ENCODE measurements at regions not wholly inside any gene's neighbourhood (a gene's known extent, or its start where the extent isn't known, plus 50 kb on each side); places are given as distances from the start of the nearest gene placed in this dataset.
"Not testable (repeated sequence)": the region's sequence is repeated elsewhere in the genome, so short reads cannot be mapped to it uniquely, and the experiment has no call there.

DNA sequence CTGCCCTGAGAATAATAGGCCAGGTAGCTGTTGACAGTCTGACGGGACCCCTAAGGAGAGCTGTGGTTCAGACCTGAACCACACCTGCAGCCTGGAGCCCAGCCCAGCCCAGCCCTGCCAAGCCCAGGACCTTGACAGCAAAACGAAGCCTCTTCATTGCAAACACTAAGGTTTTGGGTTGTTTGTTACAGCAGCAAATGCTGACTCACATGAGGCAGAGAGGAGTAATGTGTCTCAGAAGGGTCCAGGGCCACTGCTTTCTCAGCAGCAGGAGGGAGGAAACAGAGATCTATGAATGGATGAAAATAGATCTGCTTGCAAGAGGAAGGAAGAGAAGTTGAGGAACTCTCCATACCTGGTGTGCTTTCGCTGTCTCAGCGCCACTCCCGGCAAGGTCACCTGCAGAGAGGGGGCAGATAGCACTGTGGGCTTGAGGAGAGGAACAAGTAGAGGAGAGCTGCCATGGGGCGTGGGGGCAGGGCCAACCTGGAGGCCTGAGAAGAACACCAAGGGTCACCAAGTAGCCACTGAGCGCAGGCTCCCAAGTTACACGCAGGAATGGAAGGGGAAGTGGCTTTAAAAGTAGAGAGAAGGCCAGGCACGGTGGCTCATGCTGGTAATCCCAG, 127.2 kb downstream of the ZNF281 start:
- DNase-seq (ENCODE audit: low spot score): no peak

DNA sequence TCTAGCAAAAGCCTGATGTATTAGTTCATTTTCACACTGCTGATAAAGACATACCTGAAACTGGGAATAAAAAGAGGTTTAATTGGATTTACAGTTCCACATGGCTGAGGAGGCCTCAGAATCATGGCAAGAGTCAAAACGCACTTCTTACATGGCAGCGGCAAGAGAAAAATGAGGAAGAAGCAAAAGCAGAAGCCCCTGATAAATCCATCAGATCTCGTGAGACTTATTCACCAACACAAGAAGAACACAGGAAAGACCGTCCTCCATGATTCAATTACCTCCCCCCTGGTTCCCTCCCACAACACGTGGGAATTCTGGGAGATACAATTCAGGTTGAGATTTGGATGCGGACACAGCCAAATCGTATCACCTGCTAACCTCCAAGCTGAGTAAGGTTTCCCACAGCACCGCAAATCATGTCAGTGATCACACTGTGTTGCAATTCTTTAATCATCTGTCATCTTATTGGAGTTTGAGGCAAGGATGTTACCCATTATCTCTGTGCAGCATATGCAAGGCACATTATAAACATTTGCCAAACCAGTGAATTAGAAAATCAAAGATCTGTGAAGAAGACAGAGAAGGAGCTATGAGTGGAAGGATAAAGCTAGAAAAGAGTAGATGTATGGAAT, 128.5 kb downstream of the ZNF281 start:
- no peak for DNase-seq (ENCODE audit: low spot score)

DNA sequence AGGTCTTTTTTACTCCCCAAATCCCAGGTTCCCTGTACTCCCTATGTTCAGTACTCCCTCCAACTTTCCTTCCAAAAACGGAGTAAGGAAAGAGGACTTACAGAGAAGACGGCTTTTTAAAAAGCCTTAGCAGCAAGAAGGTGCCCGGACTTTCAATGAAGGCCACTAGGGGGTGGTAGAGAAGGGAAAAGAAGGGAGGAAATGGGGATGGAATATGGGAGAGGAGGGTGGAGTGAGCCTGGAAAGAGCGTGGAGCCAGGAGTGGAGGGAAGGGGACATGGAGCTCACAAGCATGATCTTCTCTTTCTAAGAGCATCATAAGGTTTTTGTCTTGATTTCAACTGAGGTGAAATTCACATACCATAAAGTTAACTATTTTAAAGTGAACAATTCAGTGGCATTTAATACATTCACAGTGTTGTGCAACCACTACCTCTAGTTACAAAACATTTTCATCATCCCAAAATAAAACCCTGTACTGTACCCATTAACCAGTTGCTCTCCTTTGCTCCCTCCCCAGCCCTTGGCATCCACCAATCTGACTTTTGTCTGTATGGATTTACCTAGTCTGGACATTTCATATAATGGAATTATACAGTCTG, 129.9 kb downstream of the ZNF281 start:
- peak; percentile 38 for DNase-seq (ENCODE audit: low spot score)

DNA sequence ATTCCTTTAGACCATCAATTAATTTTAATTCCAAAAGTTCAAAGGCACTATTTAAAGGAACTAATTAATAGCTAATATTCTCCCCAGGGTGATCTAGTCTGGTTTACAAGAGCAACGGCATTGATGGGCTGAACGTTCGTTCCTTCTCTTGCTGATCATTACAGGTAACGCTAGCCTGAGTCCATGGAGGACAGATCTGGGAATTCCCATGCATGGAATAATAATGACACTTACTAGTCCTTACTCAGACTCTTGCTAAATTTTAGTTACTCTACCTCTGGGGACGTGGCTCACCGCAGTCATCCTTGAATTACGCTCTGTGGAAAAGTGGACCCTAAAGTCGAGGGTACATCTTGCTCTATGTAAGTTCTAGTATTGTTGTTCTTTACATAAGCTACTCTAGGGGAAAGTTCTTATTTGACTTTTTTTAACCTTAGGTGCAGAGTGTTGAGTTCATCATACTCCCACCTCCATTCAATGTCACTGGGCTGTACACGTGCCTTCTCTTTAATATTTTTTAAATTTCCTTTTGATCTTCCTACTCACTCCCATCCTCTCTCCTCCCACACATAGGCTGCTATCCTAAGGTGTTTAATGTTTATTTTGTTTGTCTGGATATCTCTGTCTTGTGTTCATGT, 133.9 kb downstream of the ZNF281 start:
- DNase-seq (ENCODE audit: low spot score): no peak

DNA sequence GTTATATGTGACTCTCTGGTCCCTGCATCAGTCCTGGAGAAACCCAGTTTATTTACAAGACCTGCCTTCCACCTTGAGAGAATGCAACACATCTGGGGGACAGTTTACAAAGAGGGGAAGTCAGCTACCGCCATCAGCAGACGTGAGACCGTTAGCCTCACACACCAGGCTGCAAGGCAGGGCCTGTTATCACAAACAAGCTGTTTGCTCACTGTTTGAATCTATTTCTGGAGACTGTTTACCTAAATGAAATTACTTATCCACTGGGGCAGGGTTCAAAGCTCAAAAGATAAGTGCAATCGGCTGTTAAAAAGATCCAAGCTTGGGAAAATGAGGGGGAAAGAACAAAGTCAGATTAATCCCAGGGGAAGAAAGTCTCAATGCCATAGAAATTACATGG, 134.4 kb downstream of the ZNF281 start:
- no peak for DNase-seq (ENCODE audit: low spot score)

DNA sequence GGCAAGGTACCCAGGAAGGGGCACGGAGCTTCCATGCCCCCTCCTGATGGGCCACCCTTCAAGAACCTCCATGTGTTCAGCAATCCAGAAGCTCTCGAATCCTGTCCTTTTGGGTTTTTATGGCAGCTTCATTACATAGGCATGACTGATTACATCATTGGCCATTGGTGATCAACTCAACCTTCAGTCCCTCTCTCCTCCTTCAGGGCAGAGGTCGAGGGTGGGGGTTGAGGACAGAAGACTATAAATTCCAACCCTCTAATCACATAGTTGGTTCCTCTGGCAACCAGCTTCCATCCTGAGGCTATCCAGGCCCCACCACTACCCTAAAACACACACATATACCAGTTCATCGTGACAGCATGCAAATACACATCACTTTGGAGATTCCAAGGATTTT, 135.7 kb downstream of the ZNF281 start:
- DNase-seq (ENCODE audit: low spot score): no peak

DNA sequence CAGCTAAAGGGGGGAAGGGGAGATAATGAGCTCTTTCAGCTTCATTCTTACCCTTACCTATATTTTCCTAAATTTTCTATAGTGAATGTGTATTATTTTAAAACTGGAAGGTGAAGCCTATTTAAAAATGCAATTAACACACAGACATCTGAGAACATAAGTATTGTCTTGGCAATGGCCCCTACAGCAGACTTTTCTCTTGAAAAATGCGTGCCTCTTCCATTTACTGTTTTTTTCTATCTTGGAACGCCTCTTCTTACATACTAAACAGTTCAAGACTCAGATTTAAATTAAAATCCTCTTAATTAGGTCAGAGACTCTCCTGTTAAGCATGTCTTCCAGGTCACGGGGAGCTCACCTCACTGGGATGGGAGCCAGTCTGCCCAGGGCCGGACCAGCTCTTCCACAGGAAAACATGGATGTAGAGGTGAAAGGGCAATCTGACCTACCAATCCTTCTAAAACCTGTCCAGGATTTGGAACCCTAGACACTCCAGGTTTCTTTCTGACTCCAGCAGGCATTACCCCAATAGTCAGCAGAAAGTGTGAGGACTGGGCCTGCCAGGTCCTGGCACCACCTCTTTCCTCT, 137.3 kb downstream of the ZNF281 start:
- no peak for DNase-seq (ENCODE audit: low spot score)

DNA sequence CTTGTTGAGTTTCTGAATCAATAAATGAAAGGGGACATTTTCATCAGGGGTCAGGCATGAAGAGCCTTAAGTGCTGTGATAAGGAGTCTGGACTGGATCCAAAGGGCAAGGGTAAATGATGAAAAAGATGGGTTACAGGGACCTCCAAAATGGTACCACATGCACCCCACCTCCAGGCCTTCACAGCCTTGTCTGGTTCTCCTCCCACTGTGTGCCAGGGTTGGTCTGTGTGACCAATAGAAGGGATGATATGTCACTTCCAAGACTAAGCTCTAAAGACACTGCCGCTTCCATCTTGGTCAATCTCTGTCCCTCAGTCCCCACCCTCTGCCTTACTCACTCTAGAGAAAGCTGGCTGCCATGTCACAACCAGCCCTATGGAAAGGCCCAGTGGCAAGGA, 140.6 kb downstream of the ZNF281 start:
- no peak for DNase-seq (ENCODE audit: low spot score)

DNA sequence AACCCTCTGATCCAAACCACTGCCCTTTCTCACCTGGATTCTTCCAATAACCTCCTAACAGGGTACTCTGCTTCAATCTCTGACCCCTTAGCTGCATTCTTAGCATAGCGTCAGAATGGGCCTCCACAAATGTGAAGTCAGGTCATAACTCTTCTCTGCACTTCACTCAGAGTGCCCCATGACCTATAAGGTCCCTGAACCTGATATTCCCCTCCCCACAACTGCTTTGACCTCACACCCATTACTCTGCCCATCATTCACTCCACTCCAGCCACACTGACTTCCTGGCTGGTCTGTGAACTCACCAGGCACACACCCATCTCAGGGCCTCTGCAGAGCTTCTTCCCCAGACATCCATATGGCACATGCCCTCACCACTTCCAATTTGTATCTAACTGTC, 141.9 kb downstream of the ZNF281 start:
- DNase-seq (ENCODE audit: low spot score): no peak

DNA sequence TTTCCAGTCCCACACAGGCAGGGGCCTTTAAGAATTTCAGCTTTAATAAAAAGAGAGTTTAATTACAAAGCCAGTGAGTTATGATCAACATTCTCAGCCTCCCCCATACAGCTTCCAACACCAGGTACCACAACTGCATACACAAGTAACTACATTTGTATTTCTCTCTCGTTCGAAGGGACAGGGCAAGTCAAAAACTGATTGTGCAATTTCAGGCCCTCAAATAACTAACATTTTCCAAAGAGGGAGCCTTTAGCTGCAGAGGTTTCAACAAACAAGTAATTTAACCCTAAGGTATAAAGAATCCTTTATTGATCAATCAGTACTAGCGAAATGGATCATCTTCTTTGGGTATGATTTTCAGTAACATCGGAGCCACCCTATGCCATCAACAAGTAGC, 142.4 kb downstream of the ZNF281 start:
- DNase-seq (ENCODE audit: low spot score): no peak

DNA sequence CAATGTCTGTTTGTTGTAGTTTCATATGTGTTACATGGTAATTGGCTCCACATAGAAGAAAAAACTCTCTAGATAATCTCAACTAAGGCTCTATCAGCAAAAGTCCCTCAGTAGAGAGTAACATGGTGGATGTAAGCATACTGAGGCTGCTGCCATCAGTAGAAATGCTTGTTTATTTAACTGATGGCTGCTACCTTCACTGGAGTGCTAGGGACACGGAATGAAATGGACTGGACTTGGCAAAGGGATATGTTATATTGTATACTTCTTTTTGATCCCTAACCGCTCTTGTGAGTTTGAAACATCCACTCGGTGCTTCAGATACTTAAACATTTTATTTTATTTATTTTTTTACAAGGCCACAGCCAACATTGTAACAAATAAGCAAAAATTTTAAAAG, 143.0 kb downstream of the ZNF281 start:
- DNase-seq (ENCODE audit: low spot score): no peak

DNA sequence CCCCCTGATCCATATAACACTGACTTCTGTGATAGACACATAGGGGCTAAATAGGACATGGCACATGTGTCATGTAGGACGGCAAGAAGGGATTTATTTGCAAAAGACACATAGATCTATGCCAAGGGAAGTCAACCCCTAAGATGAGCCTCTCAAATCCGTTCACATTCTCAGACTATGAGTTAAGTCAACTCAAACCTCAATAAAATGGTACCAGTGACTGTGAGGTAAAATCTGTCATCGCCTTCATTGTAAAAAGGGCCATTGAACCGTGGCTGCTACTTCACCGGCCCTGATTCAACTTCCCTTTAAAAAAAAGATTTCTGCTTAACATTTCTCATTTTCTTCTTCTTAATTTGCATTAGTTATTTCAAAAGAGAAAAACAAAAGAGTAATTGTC, 144.0 kb downstream of the ZNF281 start:
- no peak for DNase-seq (ENCODE audit: low spot score)

DNA sequence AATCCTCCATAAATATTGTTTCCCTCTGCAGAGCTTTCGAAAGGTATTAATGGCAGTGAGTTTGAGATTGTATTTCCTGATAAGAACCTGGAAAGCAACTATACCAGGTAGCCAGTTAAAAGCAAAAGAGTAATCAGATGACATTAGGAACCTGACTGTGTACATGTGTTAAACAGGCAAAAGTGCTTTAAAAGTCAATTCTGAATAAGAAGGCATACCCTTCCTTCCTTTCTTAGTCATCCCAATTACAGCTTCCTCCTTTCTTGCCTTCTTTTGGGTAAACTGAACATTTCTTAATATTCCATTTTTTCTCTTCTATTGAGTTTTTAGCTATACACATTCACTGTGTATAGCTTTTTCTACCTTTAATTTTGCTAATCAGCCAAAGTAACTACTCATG, 144.7 kb downstream of the ZNF281 start:
- DNase-seq (ENCODE audit: low spot score): no peak

DNA sequence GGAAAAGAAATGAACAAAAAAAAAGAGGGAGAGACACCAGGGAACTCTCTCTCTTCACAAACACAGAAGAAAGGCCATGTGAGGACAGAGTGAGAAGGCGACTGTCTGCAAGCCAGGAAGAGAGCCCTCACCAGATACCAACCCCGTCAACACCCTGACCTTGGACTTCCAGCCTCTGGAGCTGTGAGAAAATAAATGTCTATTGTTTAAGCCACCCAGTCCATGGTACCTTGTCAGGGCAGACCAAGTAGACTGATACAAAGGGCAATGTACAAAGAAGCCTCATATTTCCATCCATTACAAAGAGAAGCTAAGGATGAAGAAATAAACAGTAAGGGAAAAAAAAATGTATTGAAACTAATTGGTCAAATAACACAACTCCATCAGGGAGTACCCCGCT, 146.6 kb downstream of the ZNF281 start:
- no peak for DNase-seq (ENCODE audit: low spot score)

DNA sequence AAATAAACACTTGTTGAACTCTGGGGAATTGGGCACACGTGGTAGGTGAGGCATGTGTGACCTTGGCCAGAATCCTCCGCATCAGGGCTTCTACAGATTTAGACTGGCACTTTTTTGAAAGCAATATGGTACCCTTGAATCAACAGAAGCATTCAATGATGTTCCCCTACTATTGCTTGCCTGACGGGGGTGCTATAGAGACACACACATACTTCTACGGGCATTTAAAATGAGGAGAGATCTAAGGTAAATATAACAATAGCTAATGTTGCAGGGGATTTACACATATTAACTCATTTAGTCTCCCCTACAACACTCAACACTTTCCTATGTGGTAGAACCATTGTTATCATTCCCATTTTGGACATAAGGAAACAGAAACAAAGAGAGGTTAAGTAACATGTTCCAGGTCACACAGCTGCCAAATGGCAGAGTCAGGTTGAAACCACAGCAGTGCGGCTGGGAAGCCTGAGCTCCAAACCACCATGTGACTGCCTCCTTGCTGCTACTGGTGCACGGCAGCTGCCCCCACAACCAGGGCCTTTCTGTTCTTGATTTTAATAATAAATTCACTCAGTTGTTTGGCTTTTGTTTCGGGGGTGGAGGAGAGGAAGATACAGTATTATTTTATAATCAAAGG, 147.4 kb downstream of the ZNF281 start:
- DNase-seq (ENCODE audit: low spot score): no peak

DNA sequence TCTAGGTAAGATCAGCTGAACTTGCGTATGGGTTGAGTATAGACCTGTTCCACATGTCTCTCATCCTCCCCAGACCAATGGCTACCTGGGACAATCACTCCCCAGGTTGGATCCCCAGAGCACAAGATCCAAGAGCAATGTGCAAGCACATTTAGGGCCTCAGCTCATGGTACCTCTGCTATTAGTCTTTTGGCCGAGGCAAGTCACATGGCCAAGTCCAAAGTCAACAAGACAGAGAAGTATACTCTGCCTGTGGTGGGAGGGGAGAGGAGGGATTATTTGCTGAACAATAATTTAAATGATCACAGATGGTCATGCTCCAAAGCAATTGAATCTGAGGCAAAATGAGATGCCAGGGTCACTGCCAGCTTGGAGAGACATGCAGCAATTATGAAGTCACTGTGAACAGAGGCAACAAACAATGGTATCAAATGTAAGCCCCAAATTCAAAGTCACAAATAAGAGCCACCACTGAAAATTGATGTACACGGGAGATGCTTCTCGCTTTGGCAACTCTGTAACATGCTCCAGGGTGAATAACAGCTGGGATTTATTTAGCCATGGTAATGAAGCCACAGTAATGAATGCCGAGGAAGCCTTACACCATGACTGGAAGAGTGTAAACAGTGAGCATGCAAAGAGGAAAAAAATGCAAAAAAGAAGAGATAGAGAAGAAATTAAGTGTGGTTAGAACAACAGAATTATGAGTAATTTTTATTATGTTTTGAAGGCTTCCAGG, 149.1 kb downstream of the ZNF281 start:
- no peak for DNase-seq (ENCODE audit: low spot score)

DNA sequence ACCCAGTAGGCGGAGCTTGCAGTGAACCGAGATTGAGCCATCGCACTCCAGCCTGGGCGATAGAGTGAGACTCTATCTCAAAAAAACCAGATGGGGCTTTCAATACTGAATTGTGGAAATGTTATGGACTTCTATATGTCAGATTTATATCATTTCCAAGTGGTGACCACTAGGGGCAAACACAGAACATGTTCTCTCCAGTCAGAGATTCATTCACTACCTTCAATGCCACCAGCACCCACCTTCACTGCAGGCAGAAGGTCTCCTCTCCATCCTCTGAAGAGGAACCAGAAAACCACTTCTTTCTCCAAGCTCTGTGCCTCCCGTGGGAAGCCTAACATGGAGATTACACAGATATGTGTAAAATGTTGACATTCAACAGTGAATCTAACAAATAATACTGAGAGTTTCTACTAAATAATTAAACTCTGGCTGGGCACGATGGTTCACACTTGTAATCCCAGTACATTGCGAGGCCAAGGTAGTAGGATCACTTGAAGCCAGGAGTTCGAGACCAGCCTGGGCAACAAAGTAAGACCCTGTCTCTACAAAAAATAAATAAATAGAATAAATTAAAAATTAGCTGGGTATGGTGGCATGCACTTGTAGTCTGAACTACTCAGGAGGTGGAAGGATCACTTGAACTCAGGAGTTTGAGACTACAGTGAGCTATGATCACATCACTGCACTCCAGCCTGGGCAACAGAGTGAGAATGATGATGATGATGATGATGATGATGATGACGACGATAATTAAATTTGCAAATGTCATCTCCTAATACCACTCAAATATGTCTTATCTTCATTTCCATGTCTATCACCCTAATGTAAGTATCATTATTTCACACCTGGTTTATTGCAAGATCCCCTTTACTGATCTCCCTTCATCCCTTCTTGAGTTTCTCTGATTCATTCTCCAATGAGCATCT, 151.1 kb downstream of the ZNF281 start:
- DNase-seq (ENCODE audit: low spot score): peak; percentile 45

DNA sequence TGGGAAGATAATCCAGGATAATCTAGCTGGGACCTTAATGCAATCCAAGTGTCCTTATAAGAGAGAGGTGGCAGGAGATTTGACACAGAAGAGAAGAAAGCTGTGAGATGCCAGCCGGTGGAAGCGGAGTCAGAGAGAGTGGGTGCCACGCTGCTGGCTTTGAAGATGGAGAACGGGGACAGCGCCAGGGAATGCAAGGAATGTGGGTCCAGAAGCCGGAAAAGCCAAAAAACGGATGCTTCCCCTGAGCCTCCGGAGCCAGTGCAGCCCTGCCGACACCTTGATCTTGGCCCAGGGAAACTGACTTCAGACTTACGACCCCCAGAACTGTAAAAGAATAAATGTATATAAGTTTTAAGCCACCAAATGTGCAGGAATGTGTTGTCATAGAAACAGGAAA, 152.6 kb downstream of the ZNF281 start:
- no peak for DNase-seq (ENCODE audit: low spot score)

DNA sequence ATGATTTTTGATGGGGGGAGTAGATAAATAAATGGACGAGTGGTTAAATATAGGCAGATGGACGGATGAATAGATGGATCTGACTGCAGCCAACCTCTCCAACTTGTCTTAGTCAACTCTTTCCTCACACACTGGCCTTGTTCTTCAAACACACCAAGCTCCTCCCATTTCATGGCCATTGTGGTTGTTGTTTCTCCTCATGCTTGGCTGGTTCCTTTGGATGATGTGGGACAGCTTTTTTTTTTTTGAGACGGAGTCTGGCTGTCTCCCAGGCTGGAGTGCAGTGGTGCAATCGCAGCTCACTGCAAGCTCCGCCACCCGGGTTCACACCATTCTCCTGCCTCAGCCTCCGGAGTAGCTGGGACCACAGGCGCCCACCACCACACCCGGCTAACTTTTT, 155.2 kb downstream of the ZNF281 start:
- DNase-seq (ENCODE audit: low spot score): not testable (repeated sequence)

DNA sequence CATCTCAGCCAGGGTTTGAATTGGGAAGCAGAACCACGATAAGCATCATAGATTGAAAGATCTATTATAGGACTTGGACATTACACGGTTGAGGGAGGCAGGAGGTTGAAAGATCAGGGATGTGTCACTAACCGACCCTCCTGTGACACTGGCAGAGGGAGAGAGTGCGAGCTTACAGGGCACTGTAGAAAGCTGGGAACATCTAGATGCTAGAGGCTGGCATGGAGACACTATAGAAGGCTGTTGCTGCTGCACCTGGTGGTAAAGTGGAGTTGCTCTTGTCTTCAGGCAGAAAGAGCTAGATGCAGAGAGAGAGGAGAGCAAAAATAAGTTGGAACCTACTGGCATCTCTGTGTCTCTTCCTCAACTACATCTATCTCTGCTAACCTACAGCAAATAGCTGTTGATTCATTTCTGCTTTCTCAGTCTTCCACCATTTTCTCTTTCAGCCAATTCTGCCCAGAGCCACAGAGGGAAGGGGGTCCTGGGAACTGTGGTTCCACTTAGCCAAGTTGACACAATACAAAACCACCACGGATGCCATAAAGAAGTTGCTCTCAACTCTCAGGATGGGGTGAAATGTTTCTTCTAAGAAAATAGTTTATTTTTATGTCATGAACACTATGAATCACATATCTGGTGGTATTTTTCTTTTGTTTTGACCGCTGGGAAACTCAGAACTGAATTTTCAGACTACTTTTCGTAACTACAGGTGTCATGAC, 155.9 kb downstream of the ZNF281 start:
- DNase-seq (ENCODE audit: low spot score): no peak

Data from SW480 (cell line).